SW480 (cell line): ENCODE measurements at regions not wholly inside any gene's neighbourhood (a gene's known extent, or its start where the extent isn't known, plus 50 kb on each side); places are given as distances from the start of the nearest gene placed in this dataset.

Experiments
- DNase-seq: peaks from one replicate; pipeline ENCODE4 v3.0.0-alpha.2; 2016; ENCODE audit warnings: low spot score

DNA sequence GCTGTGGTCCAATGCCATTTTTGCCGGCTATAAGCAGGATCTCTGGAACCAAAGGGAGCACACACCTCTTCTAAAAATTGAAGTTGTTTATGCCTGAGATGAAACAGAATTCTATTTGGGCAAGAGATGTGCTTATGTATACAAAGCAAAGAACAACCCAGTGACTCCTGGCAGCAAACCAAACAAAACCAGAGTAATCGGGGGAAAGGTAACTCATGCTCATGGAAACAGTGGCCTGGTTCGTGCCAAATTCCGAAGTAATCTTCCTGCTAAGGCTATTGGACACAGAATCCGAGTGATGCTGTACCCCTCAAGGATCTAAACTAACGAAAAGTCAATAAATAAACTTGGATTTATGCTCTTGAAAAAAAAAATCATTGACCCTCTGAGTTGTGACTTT lies 178.7 kb downstream of the CEMIP2 start:
- no peak for DNase-seq

DNA sequence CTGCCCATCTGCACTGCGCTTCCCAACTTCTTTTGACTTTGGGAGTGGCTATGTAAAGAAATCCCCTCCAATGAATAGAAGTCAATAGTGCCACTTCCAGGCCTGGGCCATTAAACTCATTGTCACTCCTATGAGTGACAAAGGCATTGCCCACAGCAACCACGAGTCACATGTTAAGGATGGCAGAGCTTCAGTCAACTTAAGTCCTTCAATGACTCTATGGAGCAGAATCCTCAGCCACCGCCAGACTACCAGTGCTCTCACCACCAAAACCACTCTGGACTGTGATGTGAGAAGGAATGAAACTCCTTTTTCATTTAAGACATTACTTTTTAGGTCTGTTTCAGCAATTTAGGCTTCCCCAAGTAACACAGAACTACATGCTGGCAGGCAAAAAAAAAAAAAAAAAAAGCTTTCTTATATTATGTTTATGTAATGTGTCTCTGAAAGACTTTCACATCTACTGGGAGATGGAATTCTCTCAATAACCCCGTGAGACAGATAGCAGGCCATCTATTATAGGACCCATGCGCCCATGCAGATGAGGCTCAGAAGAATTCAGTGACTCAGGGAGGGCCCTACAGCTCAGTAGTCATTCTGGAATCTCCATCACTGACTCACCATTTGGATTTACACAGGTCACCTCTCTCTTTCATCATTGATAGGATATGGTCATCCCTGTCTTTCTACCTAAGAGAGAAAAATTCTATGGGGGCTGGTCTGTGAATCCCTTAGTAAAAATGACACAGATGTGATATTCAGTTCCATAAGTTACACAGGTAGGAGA lies 180.5 kb downstream of the CEMIP2 start:
- peak; percentile 64 for DNase-seq

DNA sequence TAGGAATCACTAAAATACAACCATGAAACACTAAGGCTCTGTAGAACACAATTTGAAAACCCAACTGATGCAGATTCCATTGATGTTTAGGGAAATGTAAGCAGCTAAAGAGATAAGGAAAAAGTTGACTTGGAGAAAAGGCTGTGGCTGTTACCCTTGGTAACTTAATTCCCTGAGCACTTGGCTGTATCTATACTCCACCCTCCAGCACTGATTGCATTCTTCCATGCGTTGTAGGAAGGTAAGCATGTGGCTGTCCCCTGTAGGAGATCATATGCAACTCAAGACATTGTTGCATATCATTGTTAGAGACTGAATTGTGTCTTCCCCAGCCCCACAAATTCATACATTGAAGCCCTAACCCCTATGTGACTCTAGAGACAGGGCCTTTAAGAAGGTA lies 184.5 kb downstream of the CEMIP2 start:
- DNase-seq: no peak

DNA sequence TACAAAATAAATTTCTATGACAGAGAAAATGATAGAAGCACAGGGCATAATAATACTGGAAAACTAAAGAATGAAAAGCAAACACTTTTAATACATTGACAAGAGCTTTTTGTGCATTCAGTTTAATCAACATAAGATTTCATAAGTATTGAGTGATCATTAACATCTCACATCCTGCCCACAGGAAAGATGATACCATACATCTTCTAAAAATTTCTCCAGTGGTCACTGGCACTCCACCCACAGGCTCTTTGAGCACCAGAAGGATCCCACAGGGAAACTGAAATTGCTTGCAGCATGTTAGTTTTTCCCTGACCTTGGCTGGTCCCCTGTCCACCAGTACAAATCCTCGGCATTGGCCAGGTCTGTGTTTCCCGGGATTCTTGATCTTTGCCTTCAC lies 186.0 kb downstream of the CEMIP2 start:
- DNase-seq: no peak

DNA sequence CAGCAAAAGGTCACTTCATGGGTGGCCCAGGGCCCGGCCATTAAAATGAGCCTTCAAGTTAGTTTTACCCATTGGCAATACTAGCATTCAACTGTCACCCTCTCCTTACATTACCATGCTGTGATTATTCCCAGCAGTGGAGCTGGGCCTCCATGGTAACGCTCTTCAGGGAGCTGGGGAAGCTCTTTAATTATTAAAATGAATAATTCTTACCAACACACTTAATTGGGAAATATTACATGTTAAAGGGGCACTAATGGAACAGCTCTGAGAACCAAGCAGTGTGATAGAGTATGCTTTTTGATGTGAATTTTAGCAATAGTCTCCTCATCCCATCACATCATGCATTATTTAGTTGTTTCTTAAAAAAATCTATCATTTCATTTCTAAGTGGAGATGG lies 187.2 kb downstream of the CEMIP2 start:
- DNase-seq: no peak

DNA sequence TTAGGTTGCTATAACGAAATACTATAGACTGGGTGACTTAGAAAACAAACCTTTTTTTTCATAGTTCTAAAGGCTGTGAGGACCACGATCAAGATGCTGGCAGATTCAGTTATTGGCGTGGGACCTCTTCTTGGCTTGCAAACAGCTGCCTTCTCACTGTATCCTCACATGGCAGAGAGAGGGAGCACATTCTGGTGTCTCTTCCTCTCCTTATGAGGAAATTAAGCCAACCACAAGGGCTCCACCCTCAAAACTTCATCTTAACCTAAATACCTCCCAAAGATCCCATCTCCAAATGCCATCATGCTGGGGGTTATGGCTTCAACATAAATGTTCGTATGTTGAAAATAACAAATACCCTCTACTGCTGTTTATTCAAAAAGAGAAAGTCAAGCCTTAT lies 197.1 kb downstream of the CEMIP2 start:
- no peak for DNase-seq

DNA sequence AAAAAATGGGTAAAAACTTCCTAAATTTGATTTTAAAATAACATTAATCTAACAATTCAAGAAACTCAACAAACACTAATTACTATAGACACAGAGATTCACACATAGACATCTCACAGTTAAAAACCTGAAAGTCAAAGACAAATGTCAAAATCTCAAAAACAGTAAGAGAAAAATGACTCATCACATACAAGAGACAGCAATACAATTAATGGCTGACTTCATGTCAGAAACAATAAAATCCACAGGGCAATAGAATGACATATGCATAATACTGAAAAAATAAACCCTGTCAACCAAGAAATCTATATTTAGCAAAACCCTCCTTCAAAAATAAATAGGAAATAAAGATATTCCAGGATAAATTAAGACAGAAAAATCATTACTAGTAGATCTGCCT lies 200.4 kb downstream of the CEMIP2 start:
- no peak for DNase-seq

DNA sequence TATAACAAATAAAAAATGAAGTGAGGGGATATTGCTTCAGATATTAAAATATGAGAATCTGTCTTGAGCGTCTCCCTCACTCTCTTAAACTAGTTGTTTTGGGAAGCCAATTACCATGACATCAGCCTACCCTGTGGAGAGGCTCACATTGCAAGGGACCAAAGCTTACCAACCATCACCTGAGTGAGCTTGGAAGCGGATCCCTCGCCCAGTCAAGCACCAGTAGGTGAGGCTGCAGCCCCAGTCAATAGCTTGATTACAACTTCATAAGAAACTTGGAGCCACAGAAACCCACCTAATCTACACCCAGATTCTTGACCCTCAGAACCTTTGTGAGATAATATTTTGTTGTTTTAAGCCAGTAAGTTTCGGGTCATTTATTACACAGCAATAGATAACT lies 206.2 kb downstream of the CEMIP2 start:
- DNase-seq: no peak

DNA sequence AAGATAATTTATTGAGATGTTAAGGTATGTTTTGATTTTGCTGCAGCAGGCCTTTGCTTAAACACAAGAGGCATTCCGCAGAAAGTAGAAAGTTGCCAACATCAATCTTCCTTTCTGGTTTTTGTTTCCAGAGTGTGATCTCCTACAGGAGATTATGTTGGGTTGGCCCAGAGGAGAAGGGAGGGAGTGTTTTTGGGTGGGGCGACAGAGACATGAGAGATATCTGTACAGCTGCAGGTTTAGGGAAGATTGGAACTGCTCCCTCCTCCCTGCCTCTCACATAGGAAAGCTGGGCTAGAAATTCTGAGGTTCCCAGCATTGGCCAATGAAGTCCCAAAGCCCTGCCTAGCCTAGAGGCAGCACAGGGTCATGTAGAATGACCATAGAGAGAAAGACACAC lies 211.0 kb downstream of the CEMIP2 start:
- DNase-seq: no peak

DNA sequence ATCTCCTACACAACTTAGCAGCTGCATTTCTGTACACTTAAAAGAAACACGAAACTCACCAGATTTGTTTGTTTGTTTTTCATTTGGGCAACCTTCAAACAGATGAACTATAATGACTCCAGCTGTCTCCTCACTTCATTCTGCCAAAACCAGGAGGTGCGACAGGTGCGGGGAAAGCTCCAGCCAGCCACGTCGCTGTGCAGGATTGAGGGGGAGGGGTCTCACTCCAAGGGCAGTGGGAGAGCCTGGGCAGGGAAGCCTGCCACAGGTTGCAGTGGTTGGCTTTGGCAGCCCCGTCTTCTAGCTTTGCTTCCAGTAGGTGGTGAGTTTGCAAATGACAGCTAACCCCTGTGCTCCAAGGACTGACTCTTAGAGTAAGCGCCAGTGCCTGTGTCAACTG lies 215.8 kb downstream of the CEMIP2 start:
- peak; percentile 28 for DNase-seq

DNA sequence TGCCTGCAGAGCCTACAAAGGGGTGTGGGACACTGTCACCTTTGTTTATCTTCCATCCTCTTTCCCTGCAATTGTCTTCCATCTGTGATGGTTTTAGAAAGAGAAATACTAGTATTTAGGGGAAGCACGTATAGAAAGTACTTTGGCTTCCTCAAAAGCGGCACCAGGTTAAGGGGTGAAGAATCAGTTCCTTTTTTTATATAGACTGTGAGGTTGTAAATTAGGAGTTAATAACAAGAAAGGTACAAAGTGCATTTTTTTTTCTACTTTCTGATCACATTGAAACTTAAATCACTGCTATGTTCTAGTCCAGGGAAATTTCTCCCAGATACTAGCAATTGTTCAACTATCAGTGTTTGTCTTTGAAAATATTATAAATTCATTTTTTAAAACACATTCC lies 219.3 kb downstream of the CEMIP2 start:
- DNase-seq: no peak

DNA sequence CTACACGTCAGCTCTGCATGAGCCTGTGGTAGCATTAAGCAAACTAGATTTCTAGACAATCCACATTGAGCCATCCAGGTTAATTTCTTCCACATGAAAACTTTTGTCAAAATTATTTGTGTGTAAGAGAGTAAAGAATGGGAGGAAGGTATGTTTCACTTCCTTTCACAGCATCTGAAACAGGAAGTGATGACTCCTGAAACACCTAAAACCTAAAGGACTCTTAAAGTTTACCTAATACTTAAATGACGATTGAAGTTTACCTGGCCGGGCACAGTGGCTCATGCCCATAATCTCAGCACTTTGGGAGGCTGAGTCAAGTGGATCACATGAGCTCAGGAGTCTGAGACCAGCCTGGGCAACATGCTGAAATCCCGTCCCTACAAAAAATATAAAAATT lies 223.8 kb downstream of the CEMIP2 start:
- DNase-seq: no peak

DNA sequence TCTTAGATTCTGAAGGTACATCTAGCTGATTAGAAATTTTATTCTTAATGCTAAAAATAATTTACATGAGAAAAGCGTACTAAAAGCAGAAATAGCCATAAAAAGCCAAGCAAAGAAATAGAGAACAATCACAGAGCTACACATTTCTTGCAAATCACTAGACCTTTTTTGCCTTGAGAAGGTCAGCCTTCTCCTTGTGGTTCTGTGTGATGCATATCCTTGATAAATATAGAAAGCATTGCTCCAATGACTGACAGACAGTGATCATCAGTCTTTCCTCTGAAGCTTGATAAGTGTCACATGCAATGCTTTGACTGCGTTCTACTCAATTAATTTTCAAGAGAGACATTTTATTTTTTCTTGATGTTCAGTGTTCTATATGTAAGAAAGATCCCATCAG lies 226.9 kb downstream of the CEMIP2 start:
- DNase-seq: no peak

DNA sequence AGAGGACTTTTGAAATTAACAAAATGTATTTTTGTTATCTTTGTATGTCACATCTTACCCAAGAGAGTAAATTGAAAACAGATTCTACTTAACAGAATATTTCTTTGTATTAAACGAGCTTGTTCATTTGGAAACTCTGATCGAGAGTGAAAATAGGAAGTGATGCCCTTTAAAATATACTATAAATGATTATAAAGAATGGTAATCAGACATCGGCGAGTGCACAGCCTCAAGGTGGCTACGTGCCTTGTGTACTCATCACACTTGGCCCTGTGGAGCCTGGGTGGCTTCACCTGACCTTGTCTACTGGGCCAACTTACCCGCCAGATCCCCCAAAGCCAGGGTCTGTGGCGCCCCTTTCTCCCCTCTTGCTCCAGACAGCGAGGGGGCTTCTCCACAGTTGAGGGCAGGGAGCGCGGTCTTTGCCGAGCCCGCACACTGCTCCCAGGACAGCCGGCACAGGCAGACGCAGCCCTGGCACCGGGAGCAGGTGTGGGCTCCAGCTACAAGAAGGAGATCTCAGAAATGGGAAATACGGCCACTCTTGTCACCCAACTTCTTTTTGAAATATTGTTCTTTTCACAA lies 243.2 kb downstream of the CEMIP2 start:
- DNase-seq: no peak

DNA sequence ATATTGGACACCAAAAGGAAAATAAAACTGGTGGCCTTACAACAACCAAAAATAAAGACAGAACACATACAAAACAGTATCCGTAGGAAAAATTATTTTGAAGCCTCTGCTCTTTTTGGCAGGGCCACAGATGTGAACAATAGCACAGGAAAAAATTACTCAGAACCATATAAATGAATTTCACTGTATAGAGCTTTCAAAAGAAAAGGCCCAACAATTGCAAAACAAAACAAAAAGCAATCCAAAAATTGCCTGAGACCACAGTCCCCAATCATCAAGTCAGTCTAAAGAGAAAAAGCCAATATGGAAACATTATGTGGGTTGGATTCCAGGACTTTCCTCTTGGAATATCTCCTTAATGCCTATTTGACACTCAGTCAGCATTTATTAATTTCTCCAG lies 243.8 kb downstream of the CEMIP2 start:
- DNase-seq: no peak

DNA sequence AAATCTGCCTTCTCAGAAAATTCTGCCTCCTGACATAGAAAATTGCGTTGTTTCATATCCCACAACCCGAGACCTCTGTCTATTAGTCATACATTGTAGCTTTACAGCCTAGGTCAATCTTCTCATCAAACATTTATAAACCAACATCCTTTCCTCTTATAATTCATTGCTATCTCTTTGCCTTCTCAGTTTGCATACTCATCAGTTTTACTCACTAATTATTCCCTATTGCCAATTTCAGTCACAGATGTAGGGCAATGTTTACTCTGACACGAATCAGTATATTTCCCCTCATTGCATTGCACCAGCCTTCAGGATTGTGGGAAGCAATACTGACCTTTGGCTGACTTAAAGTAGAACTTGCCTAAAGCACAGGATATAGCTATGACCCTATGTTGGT lies 247.2 kb downstream of the CEMIP2 start:
- DNase-seq: no peak

DNA sequence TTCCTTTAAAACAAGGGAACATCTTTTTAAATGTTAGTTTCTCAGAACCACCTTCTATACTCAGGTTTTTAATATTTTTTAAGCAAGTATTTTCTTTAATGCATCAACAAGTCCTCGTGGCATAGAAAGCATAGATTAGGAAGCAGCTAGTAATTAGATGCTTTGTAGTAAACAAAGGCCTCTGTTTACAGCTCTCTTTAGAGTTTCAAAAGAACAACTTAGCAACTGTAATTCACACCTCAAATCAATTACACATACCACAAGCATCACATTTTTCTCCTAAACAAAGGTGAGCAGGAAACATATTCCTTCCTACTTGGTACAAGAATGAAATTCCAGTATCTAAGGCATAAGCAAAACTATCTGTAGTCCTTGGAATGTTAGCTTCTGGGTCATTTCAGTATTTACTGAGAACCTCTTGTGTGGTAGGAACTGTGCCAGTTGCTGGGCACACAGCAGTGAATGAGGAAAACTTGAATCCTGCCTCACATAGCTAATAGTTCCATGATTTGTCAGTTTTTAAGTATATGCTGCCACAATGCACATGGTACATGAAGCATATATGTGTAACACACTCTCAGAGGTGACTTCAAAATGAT lies 249.1 kb downstream of the CEMIP2 start:
- no peak for DNase-seq

DNA sequence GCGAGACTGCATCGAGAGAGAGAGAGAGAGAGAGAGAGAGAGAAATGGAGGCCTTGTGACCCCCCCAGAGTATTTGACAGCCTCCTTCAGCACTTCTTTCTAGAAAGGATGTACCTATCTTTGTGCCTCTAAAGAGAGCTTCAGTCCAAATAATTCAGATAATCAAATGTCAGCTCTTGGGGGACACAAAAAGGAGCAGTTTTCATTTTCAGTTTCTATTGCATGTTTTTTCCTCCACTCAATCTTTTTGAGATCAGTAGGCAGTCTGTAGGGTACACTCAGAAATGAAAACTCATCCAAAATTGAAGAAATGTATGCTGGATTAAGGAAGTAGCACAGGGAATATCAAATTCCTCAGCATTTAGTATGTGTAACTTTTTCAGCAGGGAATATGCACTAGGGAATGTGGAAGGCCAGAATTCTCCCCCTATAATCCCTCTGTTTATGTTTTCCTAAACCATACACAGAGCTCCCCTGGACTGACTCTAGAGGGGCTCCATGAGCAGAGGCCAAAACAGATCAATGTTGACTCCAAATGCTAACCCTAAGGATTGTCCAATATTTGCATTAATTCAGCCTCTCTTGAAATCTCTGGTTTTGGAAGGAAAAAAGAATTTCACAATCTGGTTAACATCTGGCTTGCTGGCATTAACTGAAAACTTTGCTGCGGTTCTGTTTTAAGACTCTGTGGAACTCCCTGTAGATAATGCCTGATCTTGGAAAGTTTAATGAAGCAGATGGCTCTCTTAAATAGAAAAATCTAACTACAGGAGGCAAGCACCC lies 250.1 kb downstream of the CEMIP2 start:
- DNase-seq: no peak

DNA sequence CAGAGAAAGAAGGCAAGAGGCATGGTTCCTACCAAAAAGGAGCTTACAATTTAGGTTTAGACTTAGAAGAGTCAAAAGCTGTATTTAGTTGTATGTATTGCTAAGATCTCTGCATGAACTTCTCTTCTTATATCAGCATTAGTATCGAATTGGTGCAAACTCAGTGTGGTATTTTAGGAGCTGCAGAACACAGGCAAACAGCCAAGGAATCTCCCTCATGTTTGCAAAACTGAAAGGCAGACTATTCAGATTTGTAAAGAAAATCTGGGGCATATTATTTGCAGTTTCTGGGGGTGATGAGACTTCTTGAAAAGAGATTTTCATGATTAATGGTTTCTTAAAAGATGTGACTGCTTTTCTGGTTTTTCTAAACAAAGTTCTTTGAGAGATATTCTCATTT lies 252.7 kb downstream of the CEMIP2 start:
- no peak for DNase-seq

DNA sequence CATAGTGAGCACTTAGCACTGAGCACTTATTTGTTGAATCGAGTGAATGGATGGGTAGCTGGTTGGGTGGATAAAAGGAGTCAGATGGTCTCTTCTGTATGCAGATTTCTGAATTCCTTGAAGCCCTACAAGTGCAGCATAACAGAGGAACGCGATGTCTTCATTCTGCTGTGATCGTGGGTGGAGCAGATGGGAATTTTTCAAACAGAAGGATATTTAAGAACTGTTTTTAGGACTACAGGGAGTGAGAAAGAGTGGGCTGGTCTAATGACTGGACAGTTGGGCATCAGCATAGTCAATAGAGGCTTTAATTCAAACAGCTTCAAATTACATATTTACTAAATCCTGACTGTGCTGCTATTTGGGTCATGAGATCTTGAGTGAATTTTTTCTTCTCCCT lies 253.2 kb downstream of the CEMIP2 start:
- no peak for DNase-seq

DNA sequence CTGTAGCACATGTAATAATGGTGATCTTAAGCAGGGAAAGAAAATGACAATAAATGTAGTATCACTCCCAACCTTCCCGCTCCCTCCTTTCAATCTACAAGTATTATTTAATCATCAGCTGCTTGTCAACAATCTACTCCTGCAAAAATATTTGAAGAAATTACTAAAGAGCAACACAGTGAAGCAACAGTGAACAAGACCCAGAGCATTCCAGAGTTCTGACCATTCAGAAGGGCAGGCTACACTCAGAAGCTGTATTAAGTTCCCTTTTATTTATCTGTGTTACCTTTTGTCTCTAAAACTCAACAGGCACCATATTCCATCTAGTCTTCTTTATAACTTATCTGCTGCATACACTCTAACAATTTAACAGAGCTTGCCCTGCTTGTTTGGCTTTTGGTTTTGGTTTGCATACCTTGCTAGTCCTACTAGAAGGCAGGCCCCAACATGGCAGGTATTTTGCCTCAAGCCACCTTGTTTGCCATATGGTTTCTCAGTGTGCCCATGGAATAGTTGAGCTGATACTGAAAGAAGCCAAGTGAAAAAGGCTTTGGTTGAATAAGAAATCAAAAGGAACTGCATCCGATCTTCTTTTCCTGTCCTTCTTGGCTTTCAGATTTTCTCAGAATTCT lies 253.9 kb downstream of the CEMIP2 start:
- no peak for DNase-seq

DNA sequence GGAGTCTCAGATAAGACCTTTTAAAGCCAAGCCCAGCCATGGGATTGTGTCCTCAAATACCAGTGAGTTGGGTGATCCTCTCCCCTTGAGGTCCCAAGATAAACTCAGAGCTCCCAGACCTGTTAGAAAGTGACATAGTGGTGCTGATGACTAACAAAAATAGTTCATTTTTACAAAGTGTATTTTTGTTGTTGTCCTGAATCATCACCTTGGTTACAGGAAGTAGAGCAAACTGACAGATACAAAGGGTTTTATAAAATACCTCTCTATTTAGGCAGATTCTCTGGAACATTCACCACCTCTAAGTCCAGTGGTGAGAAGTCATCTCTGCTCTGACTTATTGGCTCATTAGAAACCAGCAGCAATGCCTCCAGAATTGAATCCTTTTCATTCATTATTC lies 259.3 kb downstream of the CEMIP2 start:
- DNase-seq: no peak
